Mesothelial cell of epicardium (in vitro differentiated cells): ENCODE measurements at regions not wholly inside any gene's neighbourhood (a gene's known extent, or its start where the extent isn't known, plus 50 kb on each side); places are given as distances from the start of the nearest gene placed in this dataset.

Experiments
- DNase-seq, 2 experiments: peaks; one replicate each; pipeline ENCODE4 v3.0.0; 2021; ENCODE audit warnings: low spot score in 2 of 2; ENCODE audit not compliant: unreplicated experiment in 2 of 2
- H3K27ac Mint-ChIP-seq: 2 replicates; pipeline ENCODE4 v1.8.0; 2021; ENCODE audit warnings: mixed read lengths
- H3K27me3 Mint-ChIP-seq: 2 replicates; pipeline ENCODE4 v1.8.0; 2021; ENCODE audit warnings: low read depth, mixed read lengths
- H3K36me3 Mint-ChIP-seq: 2 replicates; pipeline ENCODE4 v1.8.0; 2021; ENCODE audit warnings: mixed read lengths
- H3K4me1 Mint-ChIP-seq: 2 replicates; pipeline ENCODE4 v1.8.0; 2021; ENCODE audit warnings: mixed read lengths
- H3K4me3 Mint-ChIP-seq: 2 replicates; pipeline ENCODE4 v1.8.0; 2021; ENCODE audit warnings: mild to moderate bottlenecking, moderate library complexity, mixed read lengths
- H3K9me3 Mint-ChIP-seq: 2 replicates; pipeline ENCODE4 v1.8.0; 2021; ENCODE audit warnings: mixed read lengths
- CTCF ChIP-seq: fragments of 200-600 bp; sonication (generic); IDR thresholded peaks from one replicate; pipeline ENCODE4 v1.5.0; 2021; ENCODE audit warnings: antibody characterized with exemption; ENCODE audit not compliant: unreplicated experiment

DNA sequence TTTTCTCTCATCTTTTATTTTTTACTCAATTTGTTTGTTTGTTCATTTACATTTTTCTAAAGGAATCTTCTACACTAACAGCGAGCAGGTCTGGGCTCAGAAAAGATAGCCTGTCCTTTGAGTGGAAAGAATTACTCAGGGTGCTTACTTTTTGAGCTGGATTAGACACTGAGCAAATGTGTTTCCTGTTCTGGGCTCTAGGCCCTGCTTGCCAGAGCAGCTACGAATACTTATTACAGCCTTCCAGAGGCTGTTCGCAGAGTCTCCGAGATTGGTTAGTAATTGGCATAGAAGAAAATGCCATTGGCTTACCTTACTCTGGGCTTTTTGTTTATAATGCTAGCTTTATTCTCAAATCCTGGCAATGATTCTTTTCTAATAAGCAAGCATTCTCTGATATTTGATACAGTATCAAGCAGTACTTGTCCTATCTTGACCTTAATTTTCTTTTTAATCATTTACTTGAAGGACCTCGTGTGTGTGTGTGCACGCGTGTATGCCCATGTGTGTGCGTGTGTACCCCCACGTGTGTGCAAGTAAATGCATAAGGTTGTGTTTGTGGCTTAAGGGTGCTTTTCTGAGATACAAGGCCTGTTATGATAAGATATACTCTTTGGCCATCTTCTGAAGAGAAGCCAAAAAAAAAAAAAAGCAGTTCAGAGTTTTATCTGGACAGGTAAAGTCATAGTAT, 76.2 kb upstream of the GRXCR1 start:
- Mint-ChIP-seq H3K27me3 (peaks cover 7% of the 10 kb centered on the region), H3K9me3 (no peaks in the 10 kb centered on the region), H3K4me1 (no peaks in the 10 kb centered on the region), H3K27ac (no peak overlapping the region), H3K4me3 (no peak overlapping the region), H3K36me3 (no peaks in the 10 kb centered on the region)
- no peak for DNase-seq
- no peak for TF ChIP-seq CTCF

DNA sequence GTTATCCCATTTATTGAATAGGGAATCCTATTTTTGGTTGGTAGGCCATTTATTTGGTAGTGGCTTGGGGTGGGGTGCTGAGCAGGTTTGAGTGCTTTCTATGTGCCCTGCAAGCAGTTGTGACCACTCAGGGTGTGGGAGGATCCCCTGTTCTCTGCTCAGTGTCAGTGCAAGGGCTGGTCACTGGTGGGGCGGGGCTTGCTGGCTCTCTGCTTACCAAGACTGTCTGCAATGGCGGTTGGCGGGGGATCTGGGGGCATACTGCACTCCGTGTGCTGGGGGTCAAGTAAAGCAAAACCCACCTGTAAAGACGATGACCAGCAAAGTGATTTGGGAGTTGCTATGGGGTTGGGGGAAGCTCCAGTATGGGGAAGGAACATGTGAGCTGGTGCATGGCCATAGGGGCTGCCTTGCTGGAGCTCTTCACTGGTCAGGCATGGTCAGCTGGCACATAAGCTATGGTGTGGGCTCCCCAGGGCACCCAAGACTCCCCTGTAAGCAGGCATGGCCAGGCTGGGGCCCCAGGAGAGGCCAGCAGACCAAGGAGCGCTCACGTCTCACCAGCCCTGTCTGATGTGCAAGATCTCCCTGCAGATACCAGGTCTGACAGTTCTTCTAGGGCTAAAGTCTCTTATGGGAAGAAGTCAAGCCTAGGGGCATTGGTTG, 83.0 kb upstream of the GRXCR1 start:
- Mint-ChIP-seq H3K9me3 (peaks cover 9% of the 10 kb centered on the region), H3K4me1 (no peaks in the 10 kb centered on the region), H3K4me3 (no peak overlapping the region), H3K36me3 (no peaks in the 10 kb centered on the region), H3K27me3 (peaks cover 5% of the 10 kb centered on the region), H3K27ac (no peak overlapping the region)
- DNase-seq = no peak
- no peak for TF ChIP-seq CTCF

GRCh38 chr4:42806303-42806835, 86.1 kb upstream of the GRXCR1 start:
- Mint-ChIP-seq H3K36me3 (no peaks in the 10 kb centered on the region), H3K27me3 (no peaks in the 10 kb centered on the region), H3K27ac (no peak overlapping the region), H3K9me3 (peaks cover 32% of the 10 kb centered on the region), H3K4me1 (no peaks in the 10 kb centered on the region), H3K4me3 (no peak overlapping the region)
- no peak for TF ChIP-seq CTCF
- DNase-seq = no peak

DNA sequence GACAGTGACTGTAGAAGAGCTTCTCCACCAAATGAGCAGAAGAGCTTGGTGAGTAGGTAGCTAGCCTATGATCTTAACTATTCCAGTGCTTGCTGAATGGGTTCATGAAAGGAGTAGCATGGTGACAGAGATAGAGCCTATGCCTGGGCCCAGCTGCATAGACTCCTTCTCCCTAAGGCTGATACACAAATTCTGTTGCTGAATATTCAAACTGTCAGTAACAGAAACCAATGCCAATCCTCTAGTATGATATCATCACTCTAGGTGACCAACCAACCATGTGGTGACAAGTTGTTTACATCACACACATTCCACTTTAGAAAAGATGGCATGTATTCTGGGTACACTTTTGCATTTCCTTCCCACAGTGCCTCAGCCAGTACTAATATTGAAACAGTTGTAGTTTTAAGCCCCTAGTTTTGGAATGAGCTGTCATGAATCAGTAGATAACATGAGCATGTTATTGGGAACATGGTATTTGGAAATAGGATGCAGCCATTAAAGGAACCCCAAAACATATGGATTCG, 103.4 kb upstream of the GRXCR1 start:
- no peak for TF ChIP-seq CTCF
- Mint-ChIP-seq H3K4me1 (no peaks in the 10 kb centered on the region), H3K4me3 (no peak overlapping the region), H3K9me3 (peaks cover 10% of the 10 kb centered on the region), H3K27me3 (peaks cover 4% of the 10 kb centered on the region), H3K27ac (no peak overlapping the region), H3K36me3 (no peaks in the 10 kb centered on the region)
- no peak for DNase-seq

DNA sequence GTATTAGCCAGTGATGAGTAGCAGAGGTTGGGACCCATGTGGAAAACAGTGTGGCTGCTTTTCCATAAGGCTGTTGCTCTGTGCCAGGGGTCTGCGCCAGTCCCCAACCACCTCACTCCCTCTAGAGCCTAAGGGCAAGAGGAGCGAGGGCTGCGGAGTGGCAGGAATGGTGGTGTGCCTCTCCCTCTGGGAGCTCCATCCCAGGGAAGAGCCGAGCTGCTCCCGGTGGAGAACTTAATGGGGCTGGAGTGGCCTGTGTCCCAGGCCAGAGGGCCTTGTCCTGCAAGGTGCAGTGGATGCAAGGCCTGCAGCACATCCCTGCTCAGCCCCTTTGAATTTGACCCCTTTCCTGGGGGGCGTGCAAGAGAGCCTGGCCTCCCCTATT, 105.4 kb upstream of the GRXCR1 start:
- H3K27ac Mint-ChIP-seq = no peak overlapping the region
- H3K4me1 Mint-ChIP-seq = no peaks in the 10 kb centered on the region
- no peak for DNase-seq
- H3K27me3 Mint-ChIP-seq = peaks cover 8% of the 10 kb centered on the region
- H3K9me3 Mint-ChIP-seq = peaks cover 13% of the 10 kb centered on the region
- no peak overlapping the region for H3K4me3 Mint-ChIP-seq
- no peak for TF ChIP-seq CTCF
- no peaks in the 10 kb centered on the region for H3K36me3 Mint-ChIP-seq
